ENCODE measurements at regions not wholly inside any gene's neighbourhood (a gene's known extent, or its start where the extent isn't known, plus 50 kb on each side); places are given as distances from the start of the nearest gene placed in this dataset.

DNA sequence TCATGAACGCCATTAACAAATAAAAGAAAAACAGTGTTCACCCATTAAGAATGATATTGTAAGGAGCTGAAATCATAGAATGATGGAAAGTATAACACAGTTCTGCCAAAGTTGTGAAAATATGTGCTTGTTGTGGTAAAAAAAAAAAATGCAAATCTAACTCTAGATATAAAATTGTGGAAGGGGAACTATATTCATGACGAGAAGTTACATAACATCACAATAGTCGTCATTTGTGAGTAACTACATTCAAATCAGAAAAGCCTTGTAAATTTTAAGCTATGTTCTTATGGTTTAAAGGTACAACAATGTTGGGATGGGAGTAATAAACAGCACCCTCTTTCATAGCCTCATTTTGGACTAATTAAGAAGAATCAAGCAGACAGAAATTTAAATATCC lies 57.6 kb upstream of the PRDM8 start:
- no peak overlapping the region for H3K4me2 ChIP-seq (ENCODE audit: low read length)
- ATAC-seq (no peak), DNase-seq (no peak)
- no peaks in the 10 kb centered on the region for H3K79me2 ChIP-seq (ENCODE audit: low read length)
- ChIA-PET CTCF (no interaction called here), POLR2A (ENCODE audit: unreplicated experiment) (no interaction called here)
- H3K4me3 ChIP-seq (ENCODE audit: low read length) = no peak overlapping the region
- H2AFZ ChIP-seq (ENCODE audit: low read length) = no peak overlapping the region
- no peak overlapping the region for H3K9ac ChIP-seq (ENCODE audit: low read length)
- H3K4me1 ChIP-seq (ENCODE audit: insufficient read depth, low read length) = peaks cover 64% of the 10 kb centered on the region
- no TSS peak for BruUV-seq (replicated peaks)
- no peak for TF ChIP-seq EZH2 (IDR thresholded peaks at IDR 0.05; ENCODE audit: low read length, unreplicated experiment)
- TF ChIP-seq CTCF (conservative IDR thresholded peaks at IDR 0.05; ENCODE audit: low read depth, low read length) = no peak
- no peak for TF ChIP-seq EZH2phosphoT487 (IDR thresholded peaks at IDR 0.05; ENCODE audit: borderline replicate concordance, low read length)
- H3K9me2 ChIP-seq (replicated peaks; ENCODE audit: low read length) = no peaks in the 10 kb centered on the region
- intact Hi-C loops (cut with micrococcal nuclease) = no loop called here
- no peaks in the 10 kb centered on the region for H3K36me3 ChIP-seq (ENCODE audit: low read depth, low read length)
- H4K20me1 ChIP-seq (ENCODE audit: low read length) = no peaks in the 10 kb centered on the region
- H3K9me3 ChIP-seq (ENCODE audit: low read length) = no peaks in the 10 kb centered on the region
- H3F3A ChIP-seq (ENCODE audit: low read length, unreplicated experiment) = peaks cover 3% of the 10 kb centered on the region
- H3K27ac ChIP-seq (ENCODE audit: low read length) = no peak overlapping the region
- H3K27me3 ChIP-seq (ENCODE audit: low read length) = no peaks in the 10 kb centered on the region

DNA sequence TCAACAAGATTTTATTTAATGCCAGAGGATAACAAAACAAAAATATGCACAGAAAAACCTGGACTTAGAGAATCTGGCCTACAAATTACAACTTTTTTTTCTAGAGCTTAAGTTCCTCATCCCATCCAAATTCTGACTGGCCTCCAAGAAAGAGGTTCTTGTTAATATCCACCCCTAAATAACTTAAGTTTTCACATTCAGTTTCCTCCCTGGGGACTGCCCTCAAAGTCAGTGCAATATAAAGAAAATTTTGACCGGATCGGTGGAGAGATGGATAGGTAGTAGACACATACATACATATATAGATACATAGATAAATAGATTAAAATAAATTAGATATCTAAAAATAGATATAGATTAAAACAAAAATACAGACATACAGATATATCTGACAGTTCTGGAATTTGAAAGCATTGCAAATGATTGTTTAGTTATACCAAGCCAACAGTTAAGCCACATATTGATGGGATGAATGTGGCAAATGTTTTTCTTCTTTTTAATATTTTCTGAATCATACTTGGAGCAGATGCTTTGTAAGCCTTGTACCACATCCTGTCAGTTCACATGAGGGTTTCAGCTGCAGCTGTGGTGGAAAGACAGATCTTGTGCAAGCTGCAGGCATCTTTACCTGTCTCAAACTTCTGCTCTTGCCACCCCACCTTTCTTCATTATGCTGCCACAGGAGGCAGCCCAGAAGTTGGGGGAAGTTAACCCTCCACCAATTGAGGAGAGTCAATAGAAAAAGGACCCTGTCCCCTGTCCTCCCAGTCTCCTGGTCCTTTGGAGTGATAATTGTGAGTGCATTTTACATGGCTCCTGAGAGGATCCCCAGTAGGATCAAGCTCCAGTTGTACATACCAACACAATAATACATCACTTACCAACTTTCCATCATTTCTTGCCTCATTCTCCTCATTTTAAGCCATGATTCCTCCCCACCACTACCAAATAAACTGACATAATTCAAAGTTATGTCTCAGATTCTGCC lies 58.5 kb upstream of the PRDM8 start:
- Histone ChIP-seq H3K4me1 (ENCODE audit: insufficient read depth, low read length) (peaks cover 71% of the 10 kb centered on the region), H3K27me3 (ENCODE audit: low read length) (no peaks in the 10 kb centered on the region), H3K36me3 (ENCODE audit: low read depth, low read length) (no peaks in the 10 kb centered on the region), H3K27ac (ENCODE audit: low read length) (peak overlapping the region; percentile 52), H3F3A (ENCODE audit: low read length, unreplicated experiment) (peaks cover 3% of the 10 kb centered on the region), H4K20me1 (ENCODE audit: low read length) (no peaks in the 10 kb centered on the region), H3K9ac (ENCODE audit: low read length) (peak overlapping the region; percentile 19; the same call in 1 of the 2 replicates), H3K9me2 (replicated peaks; ENCODE audit: low read length) (no peaks in the 10 kb centered on the region), H3K9me3 (ENCODE audit: low read length) (no peaks in the 10 kb centered on the region), H3K4me2 (ENCODE audit: low read length) (0 out of 2 replicates have a peak overlapping the region, but pooled peaks have one; percentile 6), H3K4me3 (ENCODE audit: low read length) (no peak overlapping the region), H3K79me2 (ENCODE audit: low read length) (no peaks in the 10 kb centered on the region), H2AFZ (ENCODE audit: low read length) (peak overlapping the region; percentile 43; the same call in 1 of the 2 replicates)
- ATAC-seq (peak; percentile 18), DNase-seq (peak; percentile 61)
- TF ChIP-seq EZH2phosphoT487 (IDR thresholded peaks at IDR 0.05; ENCODE audit: borderline replicate concordance, low read length) (no peak), EZH2 (IDR thresholded peaks at IDR 0.05; ENCODE audit: low read length, unreplicated experiment) (no peak), CTCF (conservative IDR thresholded peaks at IDR 0.05; ENCODE audit: low read depth, low read length) (no peak)
- intact Hi-C loops (cut with micrococcal nuclease) = no loop called here
- CTCF ChIA-PET = no interaction called here
- no TSS peak for BruUV-seq (replicated peaks)
- POLR2A ChIA-PET (ENCODE audit: unreplicated experiment) = no interaction called here

DNA sequence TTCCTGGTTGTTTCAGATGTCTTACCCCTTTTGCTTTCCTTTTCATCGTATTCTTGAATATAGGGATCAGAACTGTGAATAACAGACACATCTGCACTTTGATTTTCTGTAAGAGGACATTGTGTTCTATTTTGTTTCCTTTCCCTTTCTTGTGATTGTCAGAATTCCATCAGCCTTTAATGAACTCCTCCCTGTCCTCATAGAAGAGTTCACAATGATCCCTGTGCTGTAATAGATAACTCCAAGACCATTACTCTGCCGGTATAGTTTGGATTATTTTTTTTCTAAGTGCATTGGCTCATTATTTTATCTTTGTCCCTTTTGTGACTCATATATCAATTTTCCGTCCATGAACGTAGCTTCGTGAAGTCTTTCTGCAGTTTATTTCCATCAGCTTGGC lies 59.7 kb upstream of the PRDM8 start:
- ATAC-seq = no peak
- DNase-seq = no peak
- POLR2A ChIA-PET (ENCODE audit: unreplicated experiment) = no interaction called here

More for the DNA sequence above, 59.7 kb upstream of the PRDM8 start:
- no peaks in the 10 kb centered on the region for H3K9me3 ChIP-seq (ENCODE audit: low read length)
- no peak overlapping the region for H3K4me2 ChIP-seq (ENCODE audit: low read length)
- H3K9ac ChIP-seq (ENCODE audit: low read length) = no peak overlapping the region
- H3K27ac ChIP-seq (ENCODE audit: low read length) = peak overlapping the region; percentile 52; the same call in 1 of the 2 replicates
- H3F3A ChIP-seq (ENCODE audit: low read length, unreplicated experiment) = peaks cover 3% of the 10 kb centered on the region
- H3K27me3 ChIP-seq (ENCODE audit: low read length) = no peaks in the 10 kb centered on the region
- no TSS peak for BruUV-seq (replicated peaks)
- H2AFZ ChIP-seq (ENCODE audit: low read length) = no peak overlapping the region
- H3K36me3 ChIP-seq (ENCODE audit: low read depth, low read length) = no peaks in the 10 kb centered on the region
- no peak overlapping the region for H3K4me3 ChIP-seq (ENCODE audit: low read length)
- H3K79me2 ChIP-seq (ENCODE audit: low read length) = no peaks in the 10 kb centered on the region
- TF ChIP-seq EZH2 (IDR thresholded peaks at IDR 0.05; ENCODE audit: low read length, unreplicated experiment) (no peak), CTCF (conservative IDR thresholded peaks at IDR 0.05; ENCODE audit: low read depth, low read length) (no peak), EZH2phosphoT487 (IDR thresholded peaks at IDR 0.05; ENCODE audit: borderline replicate concordance, low read length) (no peak)
- H4K20me1 ChIP-seq (ENCODE audit: low read length) = no peaks in the 10 kb centered on the region
- no peaks in the 10 kb centered on the region for H3K9me2 ChIP-seq (replicated peaks; ENCODE audit: low read length)
- intact Hi-C loops (cut with micrococcal nuclease) = loop anchor here (2.0 kb wide), 2 partner anchors 47 to 65 kb away; partner anchors contain the start of gene ANTXR2
- peaks cover 68% of the 10 kb centered on the region for H3K4me1 ChIP-seq (ENCODE audit: insufficient read depth, low read length)
- CTCF ChIA-PET = no interaction called here

All from PC-3 (cell line).